Endothelial cell (in vitro differentiated cells): ENCODE measurements at regions not wholly inside any gene's neighbourhood (a gene's known extent, or its start where the extent isn't known, plus 50 kb on each side); places are given as distances from the start of the nearest gene placed in this dataset.
"Not testable (repeated sequence)": the region's sequence is repeated elsewhere in the genome, so short reads cannot be mapped to it uniquely, and the experiment has no call there.

Source experiments
- DNase-seq: peaks from one replicate; pipeline ENCODE4 v3.0.0; 2021; ENCODE audit warnings: low spot score
- H3K27ac Mint-ChIP-seq: one replicate; pipeline ENCODE4 v1.8.0; 2021; ENCODE audit warnings: mixed read lengths, inconsistent platforms; ENCODE audit not compliant: unreplicated experiment
- H3K27me3 Mint-ChIP-seq: one replicate; pipeline ENCODE4 v1.8.0; 2021; ENCODE audit warnings: mild to moderate bottlenecking, moderate library complexity, mixed read lengths, inconsistent platforms; ENCODE audit not compliant: unreplicated experiment
- H3K36me3 Mint-ChIP-seq: one replicate; pipeline ENCODE4 v1.8.0; 2021; ENCODE audit warnings: mild to moderate bottlenecking, low read depth, mixed read lengths, inconsistent platforms; ENCODE audit not compliant: unreplicated experiment
- H3K4me1 Mint-ChIP-seq: one replicate; pipeline ENCODE4 v1.8.0; 2021; ENCODE audit warnings: mild to moderate bottlenecking, mixed read lengths, inconsistent platforms; ENCODE audit not compliant: unreplicated experiment
- H3K4me3 Mint-ChIP-seq: one replicate; pipeline ENCODE4 v1.8.0; 2021; ENCODE audit warnings: mild to moderate bottlenecking, mixed read lengths, inconsistent platforms; ENCODE audit not compliant: unreplicated experiment
- H3K9me3 Mint-ChIP-seq: one replicate; pipeline ENCODE4 v1.8.0; 2021; ENCODE audit warnings: mixed read lengths, inconsistent platforms; ENCODE audit not compliant: unreplicated experiment
- TF ChIP-seq, protein P1 (sequence below): fragments of 200-600 bp; sonication (generic); IDR thresholded peaks from one replicate; pipeline ENCODE4 v1.5.0; 2021; ENCODE audit warnings: antibody characterized with exemption; ENCODE audit not compliant: unreplicated experiment

DNA sequence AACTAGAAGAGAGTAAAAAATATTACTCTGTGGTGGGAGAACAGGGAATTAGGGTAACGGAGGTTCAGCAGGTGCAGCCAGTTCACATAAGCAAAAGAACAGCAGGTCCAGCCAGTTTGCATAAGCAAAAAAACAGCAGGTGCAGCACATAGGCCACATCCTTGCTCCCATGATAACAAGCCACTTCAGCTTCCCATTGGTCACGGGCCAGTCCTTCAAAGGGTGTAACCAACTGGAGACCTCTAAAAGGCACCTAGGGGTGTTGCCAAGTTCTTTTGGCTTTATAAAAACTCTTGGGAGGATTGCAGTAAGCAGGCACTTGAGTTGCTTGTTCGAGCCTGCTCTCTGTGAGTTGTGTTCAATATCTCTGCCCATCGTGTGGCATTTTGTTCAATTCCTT is 488.1 kb downstream of the XYLT1 start:
- no peaks in the 10 kb centered on the region for H3K36me3 Mint-ChIP-seq
- no peaks in the 10 kb centered on the region for H3K9me3 Mint-ChIP-seq
- DNase-seq: no peak
- no peaks in the 10 kb centered on the region for H3K27me3 Mint-ChIP-seq
- H3K4me1 Mint-ChIP-seq: peaks cover 7% of the 10 kb centered on the region
- TF ChIP-seq, protein P1, sequence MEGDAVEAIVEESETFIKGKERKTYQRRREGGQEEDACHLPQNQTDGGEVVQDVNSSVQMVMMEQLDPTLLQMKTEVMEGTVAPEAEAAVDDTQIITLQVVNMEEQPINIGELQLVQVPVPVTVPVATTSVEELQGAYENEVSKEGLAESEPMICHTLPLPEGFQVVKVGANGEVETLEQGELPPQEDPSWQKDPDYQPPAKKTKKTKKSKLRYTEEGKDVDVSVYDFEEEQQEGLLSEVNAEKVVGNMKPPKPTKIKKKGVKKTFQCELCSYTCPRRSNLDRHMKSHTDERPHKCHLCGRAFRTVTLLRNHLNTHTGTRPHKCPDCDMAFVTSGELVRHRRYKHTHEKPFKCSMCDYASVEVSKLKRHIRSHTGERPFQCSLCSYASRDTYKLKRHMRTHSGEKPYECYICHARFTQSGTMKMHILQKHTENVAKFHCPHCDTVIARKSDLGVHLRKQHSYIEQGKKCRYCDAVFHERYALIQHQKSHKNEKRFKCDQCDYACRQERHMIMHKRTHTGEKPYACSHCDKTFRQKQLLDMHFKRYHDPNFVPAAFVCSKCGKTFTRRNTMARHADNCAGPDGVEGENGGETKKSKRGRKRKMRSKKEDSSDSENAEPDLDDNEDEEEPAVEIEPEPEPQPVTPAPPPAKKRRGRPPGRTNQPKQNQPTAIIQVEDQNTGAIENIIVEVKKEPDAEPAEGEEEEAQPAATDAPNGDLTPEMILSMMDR: no peak
- no peak overlapping the region for H3K27ac Mint-ChIP-seq
- no peak overlapping the region for H3K4me3 Mint-ChIP-seq

DNA sequence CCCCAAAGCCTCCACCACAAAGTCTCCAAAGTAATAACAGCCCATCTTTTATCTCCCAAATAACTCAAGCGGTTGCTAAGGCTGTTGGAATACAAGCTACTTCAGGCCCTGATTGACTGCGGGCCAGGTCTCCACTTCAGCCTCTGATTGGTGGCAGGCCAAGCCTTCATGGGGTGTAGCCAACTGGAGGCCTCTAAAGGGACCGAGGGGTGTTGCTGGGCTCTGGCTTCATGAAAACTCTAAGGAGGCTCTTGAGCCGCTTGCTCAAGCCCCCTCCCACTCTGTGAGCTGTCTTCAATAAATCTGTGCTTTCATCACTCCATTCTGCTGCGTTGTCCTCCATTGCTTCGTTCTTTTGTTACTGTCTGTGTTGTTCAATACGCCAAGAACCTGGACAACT is 487.2 kb downstream of the XYLT1 start:
- TF ChIP-seq, protein P1: no peak
- H3K4me1 Mint-ChIP-seq: peaks cover 7% of the 10 kb centered on the region
- no peak overlapping the region for H3K4me3 Mint-ChIP-seq
- no peaks in the 10 kb centered on the region for H3K9me3 Mint-ChIP-seq
- DNase-seq: no peak
- H3K36me3 Mint-ChIP-seq: no peaks in the 10 kb centered on the region
- H3K27me3 Mint-ChIP-seq: no peaks in the 10 kb centered on the region
- H3K27ac Mint-ChIP-seq: no peak overlapping the region

DNA sequence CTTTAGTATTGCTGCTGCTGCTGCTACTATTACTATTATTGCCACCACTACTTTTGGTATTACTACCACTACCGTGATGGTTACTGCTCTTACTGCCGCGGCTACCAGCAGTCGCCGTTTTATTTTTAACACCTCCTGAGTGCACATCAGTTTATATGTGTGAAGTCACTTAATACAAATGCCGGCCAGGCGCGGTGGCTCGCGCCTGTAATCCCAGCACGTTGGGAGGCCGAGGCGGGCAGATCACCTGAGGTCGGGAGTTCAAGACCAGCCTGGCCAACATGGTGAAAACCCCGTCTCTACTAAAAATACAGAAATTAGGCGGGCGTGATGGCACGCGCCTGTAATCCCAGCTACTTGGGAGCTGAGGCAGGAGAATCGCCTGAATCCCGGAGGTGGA is 486.7 kb downstream of the XYLT1 start:
- not testable (repeated sequence) for H3K27me3 Mint-ChIP-seq, H3K9me3 Mint-ChIP-seq, DNase-seq, H3K27ac Mint-ChIP-seq, H3K4me3 Mint-ChIP-seq, H3K36me3 Mint-ChIP-seq
- peaks cover 11% of the 10 kb centered on the region for H3K4me1 Mint-ChIP-seq

DNA sequence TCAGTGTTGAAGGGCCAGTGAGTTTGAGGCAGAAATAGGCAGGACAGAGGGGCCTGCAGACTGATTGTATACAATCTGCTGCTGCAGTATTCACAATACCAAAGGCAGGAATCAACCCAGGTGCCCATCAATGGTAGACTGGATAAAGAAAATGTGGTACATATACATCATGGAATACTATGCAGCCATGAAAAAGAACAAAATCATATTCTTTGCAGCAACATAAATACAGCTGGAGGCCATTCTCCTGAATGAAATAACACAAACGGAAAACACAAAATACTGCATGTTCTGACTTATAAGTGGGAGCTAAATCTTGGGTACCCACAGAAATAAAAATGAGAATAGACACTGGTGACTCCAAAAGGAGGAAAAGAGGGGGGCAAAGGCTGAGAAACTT is 485.1 kb downstream of the XYLT1 start:
- Mint-ChIP-seq H3K4me1 (peaks cover 15% of the 10 kb centered on the region), H3K27me3 (no peaks in the 10 kb centered on the region), H3K36me3 (no peaks in the 10 kb centered on the region), H3K9me3 (no peaks in the 10 kb centered on the region), H3K27ac (no peak overlapping the region), H3K4me3 (no peak overlapping the region)
- TF ChIP-seq, protein P1: no peak
- no peak for DNase-seq

DNA sequence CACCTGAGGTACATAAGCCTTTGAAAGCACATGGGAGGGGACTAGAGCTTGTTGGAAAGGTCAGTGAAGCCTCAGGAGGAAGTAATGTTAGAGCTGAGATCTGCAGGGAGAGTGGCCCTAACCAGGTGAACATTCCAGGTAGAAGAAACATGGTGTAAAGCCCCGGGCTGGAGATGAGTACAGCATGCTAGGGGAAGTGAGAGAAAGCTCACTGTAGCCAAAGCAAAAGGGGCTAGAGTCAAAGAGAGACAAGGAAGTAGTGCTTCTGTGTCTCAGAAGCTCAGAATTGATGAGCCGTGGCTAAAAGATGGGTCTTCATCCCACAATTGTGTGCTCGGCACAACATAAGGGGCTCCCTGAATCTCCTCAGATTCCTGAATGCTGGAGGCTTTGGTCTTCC is 481.8 kb downstream of the XYLT1 start:
- peaks cover 3% of the 10 kb centered on the region for H3K27me3 Mint-ChIP-seq
- TF ChIP-seq, protein P1: no peak
- H3K9me3 Mint-ChIP-seq: no peaks in the 10 kb centered on the region
- H3K4me1 Mint-ChIP-seq: peaks cover 26% of the 10 kb centered on the region
- H3K27ac Mint-ChIP-seq: no peak overlapping the region
- H3K36me3 Mint-ChIP-seq: peaks cover under 1% of the 10 kb centered on the region
- no peak for DNase-seq
- H3K4me3 Mint-ChIP-seq: no peak overlapping the region

DNA sequence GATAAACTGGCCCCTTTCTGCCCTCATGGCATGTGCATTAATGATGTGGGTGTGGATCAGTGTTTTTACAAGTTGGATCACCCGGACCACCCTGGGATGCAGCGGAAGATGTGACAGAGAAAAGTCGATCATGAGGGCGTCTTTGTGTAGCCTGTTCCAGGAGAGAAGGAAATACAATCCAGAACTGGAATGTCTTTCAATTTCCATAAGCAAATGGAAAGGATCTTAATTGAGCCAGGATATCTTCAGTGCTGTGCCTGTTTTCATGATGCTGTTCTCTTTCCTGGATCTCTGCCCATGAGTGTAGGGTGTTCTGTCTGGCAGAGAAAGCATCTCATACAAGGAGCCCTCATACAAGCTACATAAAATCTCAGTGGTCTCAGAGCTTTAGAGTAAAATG is 481.4 kb downstream of the XYLT1 start:
- no peaks in the 10 kb centered on the region for H3K9me3 Mint-ChIP-seq
- H3K27me3 Mint-ChIP-seq: peaks cover 5% of the 10 kb centered on the region
- peaks cover 4% of the 10 kb centered on the region for H3K36me3 Mint-ChIP-seq
- TF ChIP-seq, protein P1: no peak
- peaks cover 29% of the 10 kb centered on the region for H3K4me1 Mint-ChIP-seq
- DNase-seq: no peak
- no peak overlapping the region for H3K27ac Mint-ChIP-seq
- no peak overlapping the region for H3K4me3 Mint-ChIP-seq
